Amniotic epithelial cell (primary cell): ENCODE measurements at regions not wholly inside any gene's neighbourhood (a gene's known extent, or its start where the extent isn't known, plus 50 kb on each side); places are given as distances from the start of the nearest gene placed in this dataset.
"Not testable (repeated sequence)": the region's sequence is repeated elsewhere in the genome, so short reads cannot be mapped to it uniquely, and the experiment has no call there.

Source experiments
- DNase-seq: peaks from one replicate; pipeline ENCODE4 v3.0.0-alpha.2; 2010; ENCODE audit warnings: low read depth

DNA sequence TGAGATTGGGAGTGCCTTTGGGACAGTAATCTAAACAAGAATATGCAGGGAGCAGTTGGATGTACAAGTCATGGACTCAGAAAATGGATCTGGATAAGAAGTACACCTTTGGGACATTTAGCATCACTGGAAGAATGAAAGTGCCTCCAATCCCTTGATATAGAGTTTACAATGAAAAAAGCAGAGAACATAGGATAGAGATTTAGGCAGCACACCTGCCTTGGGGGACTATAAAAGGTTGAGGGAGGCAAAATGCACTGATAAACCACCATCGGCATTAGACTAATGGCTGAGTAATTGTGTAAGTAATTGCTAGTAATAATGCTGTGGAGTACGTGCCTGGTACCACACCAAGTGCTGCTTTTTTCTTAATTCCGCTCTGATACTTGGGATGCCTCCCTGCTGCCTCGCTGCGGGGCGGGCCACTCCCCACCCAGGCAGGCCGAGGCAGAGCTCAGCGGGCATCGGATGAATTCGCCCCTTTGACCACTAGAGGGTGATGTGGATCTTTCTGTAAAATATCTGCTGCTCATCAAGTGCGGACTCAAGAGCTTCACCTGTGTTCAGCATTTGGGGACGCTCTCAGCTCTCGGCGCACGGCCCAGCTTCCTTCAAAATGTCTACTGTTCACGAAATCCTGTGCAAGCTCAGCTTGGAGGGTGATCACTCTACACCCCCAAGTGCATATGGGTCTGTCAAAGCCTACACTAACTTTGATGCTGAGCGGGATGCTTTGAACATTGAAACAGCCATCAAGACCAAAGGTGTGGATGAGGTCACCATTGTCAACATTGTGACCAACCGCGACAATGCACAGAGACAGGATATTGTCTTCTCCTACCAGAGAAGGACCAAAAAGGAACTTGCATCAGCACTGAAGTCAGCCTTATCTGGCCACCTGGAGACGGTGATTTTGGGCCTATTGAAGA is 99.9 kb downstream of the ANKRD18B start:
- DNase-seq: peak; percentile 51

DNA sequence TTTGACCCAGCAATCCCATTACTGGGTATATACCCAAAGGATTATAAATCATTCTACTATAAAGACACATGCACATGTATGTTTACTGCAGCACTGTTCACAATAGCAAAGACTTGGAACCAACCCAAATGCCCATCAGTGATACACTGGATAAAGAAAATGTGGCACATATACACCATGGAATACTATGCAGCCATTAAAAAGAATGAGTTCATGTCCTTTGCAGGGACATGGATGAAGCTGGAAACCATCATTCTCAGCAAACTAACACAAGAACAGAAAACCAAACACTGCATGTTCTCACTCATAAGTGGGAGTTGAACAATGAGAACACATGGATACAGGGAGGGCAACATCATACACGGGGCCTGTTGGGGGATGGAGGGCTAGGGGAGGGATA is 104.3 kb downstream of the ANKRD18B start:
- DNase-seq: not testable (repeated sequence)

DNA sequence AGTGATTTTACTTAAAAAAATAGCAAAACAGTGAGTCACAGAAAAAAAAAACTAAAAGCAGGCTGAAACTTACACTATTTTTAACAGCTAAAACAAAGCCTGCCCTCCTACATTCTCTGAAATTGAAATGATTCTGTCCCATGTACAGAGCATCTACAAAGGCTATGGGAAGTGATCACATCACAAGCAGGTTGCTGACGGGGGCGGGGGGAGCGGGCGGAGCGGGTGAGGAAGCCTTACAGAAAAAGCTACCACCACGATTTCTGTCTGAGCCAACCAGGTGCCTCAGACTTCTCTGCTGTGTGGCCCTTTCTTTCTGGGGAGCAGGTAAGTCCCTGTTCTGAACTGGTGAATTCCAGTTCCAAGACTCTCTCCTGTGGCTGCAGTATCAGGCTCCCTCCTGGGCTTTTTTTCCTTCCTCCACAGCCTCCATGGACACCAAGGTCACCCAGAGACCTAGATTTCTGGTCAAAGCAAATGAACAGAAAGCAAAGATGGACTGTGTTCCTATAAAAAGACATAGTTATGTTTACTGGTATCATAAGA is 104.9 kb downstream of the ANKRD18B start:
- no peak for DNase-seq

DNA sequence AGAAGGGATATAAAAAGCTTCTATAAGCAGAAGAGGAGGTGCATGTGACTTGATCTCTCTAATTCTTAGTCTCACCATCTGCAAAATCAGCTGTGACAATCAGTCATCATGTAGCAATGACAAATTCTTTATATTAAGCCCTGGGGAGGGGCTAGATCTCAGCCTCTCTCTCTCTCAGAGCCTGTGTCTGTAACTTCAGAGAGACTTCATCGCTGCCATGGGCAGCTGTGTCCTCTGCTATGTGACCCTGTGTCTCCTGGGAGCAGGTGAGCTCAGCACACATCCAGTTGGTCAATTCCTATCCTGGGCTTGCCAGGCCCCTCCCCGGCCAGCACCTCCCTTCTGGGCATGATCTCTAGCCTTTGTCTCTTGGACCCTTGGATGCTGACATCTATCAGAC is 109.6 kb downstream of the ANKRD18B start:
- DNase-seq: no peak

DNA sequence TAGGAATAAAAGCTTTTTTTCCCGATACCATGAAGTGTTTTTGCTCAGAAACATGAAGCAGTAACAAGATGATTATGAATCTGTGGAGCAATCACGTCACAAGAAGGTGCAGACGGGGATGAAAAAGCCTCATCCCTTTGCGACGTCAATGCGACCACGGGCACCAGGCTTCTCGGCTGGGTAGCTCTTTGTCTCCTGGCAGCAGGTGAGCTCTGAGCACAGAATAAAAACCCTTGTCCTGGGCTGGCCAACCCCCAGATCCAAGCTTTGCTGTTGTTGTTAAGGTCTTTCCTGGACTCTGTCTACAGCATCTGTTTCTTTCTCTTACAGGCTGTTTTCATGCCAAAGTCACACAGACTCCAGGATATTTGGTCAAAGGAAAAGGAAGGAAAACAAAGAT is 113.8 kb downstream of the ANKRD18B start:
- DNase-seq: no peak

DNA sequence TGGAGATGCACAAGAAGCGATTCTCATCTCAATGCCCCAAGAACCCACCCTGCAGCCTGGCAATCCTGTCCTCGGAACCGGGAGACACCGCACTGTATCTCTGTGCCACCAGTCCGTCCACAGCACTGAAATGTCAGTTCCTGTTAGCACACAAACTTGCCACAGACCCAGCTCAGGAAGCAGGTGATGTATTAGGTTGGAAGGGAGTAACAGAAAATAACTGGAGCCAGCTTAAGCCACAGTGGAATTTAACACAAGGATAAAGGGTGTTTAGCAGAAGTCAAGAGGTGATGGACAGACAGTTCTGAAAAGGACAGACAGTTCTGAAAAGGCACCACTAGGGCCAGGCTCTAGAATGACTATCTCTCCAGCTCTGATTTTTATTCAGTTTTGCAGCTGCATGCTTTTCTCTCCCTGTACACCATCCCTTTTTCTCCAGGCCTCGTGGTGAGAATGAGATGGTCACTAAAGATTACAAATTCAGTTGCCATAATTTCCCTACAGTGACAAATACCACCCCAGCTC is 114.4 kb downstream of the ANKRD18B start:
- no peak for DNase-seq

DNA sequence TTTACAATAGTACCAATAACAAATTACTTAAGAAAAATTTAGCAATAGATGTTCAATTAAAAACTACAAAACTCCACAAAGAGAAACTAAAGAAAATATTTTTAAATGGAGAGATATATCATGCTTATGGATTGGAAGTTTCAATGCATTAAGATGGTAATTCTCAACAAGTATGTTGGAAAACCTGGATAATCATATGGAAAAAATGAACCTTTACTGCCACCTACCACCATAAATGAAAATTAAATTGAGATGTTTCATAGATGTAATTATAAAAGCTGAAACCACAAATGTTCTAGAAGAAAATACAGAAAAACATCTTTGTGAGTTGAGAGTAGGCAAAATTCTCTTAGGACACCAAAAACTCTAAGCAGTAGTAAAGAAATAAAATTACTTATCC is 121.7 kb downstream of the ANKRD18B start:
- no peak for DNase-seq

DNA sequence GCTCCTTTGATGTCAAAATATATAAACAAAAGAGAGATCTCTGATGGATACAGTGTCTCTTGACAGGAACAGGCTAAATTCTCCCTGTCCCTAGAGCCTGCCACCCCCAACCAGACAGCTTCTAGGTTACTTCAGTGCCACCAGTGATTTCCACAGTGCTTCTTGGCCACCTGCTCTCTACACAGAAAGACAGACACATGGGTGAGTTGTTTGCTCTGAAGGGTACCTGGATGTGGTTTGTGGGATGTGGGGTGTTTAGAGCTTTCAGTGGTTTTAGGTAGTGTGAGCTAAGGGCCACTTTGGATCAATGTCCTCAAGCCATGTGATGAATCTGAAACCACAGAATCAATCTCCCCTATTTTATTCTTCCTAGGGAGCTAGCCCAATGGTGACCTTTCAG is 125.4 kb downstream of the ANKRD18B start:
- DNase-seq: no peak

DNA sequence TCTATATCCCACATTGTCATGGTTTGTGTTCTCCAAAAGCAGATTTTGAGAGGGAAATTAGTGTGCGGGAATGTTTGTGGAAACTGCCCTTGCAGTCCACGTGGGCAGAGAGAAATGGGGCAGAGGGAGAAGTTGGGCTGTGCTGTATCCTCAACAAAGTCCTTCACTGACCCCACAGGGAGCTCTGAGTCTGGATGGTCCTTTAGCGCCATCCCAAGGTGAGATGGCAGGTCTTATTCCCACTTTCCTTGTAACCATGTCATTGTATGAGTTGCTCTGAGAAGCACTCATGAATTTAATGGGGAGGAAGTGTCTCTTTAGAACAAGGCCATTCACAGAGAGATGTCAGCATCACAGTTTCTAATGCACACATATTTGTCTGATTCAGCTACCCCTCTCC is 127.1 kb downstream of the ANKRD18B start:
- DNase-seq: no peak

DNA sequence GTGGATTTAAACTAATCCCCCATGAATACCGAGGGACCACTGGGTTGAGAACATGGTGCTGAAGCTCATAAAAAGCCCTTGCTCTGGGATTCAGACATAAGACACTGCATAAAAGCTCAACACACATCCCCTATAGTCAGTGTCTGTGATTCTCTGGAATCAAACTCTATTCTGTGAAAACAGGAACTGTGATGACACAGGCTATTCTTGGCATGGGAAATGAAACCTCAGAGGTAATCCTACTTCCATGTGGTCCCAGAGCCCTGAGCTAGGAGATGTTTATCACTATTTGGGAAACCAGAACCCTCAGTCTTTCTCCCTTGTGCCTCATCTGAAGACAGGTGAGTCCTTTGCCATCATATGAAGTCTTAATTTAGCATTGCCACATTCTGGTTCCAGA is 135.4 kb upstream of the PRSS3 start:
- peak; percentile 25 for DNase-seq

DNA sequence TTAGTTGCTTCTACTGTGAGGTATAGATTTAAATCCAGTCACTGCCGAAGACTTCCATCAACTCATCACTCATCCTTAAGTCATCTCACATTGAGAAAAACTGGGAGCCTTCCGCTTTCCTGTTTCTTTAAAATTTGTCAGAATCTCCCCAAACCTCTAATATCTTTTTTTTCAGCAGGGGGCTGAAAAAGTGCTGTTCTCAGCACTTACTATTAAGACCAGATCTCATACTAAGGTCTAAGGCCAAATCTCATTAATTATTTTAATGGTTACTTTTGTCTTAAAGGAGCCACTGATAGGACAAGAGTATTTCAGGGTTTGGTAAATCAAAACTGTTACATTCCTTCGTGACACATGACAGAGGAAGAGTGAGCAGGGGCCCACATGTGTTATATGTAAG is 134.6 kb upstream of the PRSS3 start:
- no peak for DNase-seq

DNA sequence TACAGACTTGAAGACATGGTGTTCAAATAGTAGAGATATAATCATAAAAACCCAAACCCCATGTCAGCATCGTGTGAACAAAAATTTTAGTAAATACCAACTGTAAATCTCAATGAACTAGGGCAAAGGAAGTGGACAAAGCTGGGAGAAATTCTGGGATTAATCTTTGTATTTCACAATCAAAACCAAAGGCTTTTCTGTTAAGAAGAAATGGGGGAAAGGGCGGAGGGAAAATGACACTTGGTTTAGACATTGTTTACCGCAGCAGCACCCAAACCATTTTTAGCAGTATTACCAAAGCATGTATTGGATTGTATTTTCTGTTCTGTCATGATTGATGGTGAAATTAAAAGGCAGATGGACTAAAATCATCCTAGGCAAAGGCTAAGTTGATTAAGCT is 134.2 kb upstream of the PRSS3 start:
- peak; percentile 72 for DNase-seq

DNA sequence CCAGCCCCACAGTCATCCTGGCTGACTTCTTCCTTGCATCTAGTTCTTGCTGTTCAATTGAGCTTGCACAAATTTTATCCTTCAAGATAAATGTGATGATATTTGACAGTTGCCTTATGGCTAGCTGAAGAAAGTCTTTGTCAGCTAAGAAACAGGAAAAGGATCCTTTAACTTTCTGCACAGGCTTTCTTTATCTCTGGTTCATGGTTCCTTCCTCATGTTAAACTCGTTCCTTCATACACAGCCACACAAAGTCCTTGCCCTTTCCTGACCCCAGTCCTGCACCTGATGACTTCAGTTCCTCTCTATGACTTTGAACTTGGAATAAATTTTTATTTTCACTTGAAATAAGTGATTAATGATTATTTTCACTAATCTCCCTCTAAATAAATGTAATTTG is 132.5 kb upstream of the PRSS3 start:
- no peak for DNase-seq

DNA sequence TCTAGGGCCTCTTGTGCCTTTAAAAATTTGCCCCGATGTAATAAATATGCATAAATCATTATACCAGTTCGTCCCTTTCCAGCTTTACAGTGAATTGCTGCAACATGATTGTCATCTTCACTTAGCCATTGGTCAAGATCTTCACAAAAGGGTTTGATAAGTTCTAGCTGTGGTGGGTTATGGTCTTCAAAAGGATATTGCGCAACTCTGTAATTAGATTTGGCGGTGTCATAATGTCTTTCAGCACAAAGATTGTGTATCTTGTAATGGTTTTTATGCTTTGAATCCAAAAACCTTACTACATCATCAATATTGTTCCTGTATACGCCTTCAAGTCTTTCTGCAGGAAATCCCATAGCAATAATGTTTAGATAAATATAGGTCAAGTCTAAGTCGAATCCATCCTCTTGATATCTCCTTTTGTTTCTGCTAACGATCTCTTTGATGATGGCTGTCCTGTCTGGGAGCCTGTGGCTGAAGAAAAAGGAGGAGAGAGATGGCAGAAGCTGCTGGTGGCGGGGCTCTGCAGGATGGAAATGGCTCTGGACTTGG is 119.1 kb upstream of the PRSS3 start:
- not testable (repeated sequence) for DNase-seq

DNA sequence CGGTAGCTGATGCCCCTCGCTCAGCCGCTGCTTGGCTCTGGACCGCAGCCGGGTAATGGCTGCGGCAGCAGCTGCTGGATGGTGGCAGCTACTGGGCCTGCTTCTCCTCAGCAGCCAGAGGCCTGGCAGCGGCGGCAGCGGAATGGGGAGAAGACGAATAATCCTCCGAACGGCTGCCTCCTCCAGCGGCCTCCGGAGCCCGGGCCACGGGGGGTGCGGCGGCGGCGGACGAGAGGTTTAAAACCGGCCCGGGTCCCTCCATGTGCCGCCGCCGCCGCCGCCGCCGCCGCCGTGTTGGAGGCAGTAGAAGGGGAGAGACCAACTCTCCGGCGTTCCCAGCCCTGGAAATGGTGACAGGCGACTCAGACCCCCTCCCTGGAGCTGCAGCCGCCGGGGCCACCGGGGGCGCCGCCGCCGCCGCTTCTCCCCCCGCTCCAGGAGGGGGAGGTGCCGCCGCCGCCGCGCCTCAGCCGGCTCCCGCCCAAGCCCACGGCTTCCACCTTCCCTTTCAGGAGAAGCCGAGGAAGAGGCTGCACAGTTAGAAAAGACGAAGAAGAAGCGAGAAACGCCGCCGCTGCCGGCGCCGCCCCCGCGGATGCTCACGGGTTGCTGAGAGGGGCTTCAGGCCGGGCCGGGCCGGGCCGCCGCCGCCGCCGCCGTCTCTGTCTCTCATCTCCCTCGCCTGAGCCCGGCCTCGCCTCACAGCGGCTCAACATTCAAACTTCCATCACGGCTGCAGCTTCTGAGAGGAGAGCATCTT is 118.4 kb upstream of the PRSS3 start:
- peak; percentile 9 for DNase-seq

DNA sequence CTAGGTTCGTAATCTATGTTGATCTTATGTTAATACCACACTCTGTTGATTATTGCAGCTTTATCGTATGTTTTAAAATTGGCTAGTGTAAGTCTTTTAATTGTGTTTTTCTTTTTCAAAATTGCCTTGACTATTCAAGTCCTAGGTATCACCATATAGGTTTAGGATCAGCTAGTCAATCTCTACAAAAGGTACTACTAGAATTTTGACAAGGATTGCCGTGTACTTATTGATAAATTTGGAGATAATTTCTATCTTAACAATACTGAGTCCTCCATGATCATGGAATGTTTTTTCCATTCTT is 117.9 kb upstream of the PRSS3 start:
- no peak for DNase-seq

DNA sequence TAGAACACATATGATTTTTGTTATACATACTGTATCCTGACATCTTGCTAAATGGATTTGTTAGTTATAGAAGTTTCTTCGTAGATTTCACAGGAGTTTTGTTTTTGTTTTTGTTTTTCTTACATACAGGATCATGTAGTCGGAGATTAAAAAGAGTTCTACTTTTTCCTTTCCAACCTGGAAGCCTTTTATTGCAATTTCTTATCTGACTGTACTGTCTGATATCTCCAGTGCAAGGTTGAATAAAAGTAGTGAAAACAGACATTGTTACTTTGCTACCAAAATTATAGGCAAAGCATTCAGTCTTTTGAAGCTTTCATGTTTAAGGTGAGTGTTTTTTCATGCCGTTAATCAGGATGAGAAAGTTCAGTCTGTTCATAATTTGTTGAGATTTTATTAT is 117.4 kb upstream of the PRSS3 start:
- no peak for DNase-seq

DNA sequence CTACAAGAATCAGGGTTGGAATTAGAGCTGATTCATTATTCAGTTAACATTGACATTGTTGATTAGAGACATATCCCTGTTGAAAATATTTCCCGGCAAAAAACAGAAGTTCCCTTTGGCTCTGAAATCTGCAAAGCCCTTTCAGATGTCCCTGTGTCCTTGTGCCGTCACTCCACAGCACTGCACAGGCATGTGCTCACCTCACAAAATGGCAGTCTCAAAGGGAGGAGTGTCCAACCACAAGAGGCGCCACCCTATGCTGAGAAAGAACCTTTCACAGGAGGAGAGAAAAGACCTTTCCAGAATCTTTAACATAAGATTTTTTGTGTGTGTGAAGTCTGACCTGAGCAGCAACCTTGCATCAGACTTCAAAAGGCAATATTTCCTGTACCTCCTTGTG is 112.8 kb upstream of the PRSS3 start:
- no peak for DNase-seq

DNA sequence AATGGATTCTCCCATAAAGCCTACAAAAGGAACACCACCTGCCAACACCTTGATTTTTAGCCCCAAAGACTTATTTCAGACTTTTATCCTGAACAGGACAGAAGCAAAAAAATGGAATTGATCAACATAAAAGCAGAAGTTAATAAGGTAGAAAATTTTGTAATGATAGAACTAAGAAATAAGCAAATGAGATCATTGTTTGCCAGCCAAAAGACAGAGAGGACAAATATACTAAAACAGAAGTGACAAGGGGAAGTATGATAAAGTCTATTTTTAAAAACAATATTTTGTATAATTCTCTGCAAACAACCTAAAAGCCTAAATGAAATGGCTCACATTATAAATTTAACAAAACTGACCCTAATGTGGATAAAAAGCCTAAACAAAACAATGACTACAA is 110.5 kb upstream of the PRSS3 start:
- DNase-seq: no peak

DNA sequence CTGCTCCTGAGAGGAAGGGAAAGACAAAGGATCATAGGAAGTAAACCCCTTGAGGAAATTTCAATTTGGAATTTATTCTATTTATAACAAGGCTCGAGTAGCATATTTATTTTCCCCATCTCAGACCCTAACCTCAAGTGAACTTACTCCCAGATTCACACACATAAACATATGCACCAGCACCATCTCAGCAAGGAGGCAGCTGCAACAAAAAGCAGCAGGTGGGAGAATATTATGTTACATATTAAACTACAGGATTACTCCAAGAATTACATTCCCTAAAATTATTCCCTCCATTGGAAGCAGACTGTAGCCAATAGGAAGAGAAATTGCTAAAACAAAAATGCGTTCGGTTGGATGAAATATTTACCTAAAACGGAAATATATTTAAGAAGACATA is 108.4 kb upstream of the PRSS3 start:
- no peak for DNase-seq

DNA sequence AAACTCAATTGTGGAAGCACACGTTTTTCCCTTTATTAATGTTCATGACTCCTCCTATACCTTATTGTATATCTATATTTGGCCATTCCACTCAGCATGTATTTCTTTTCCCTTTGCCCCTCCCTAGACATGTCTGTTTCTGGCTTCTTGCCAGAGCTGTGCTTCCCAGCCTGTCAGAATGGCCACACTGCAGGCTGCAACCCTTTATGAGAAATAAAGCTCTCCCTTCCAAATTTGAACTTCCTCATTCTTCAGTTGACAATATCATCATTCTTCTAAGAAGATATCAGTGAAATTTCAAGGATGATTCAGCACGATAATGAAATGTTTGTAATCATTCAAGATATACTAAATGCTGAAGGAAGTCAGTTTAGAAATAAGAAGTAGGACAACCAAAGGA is 107.6 kb upstream of the PRSS3 start:
- DNase-seq: peak; percentile 67

DNA sequence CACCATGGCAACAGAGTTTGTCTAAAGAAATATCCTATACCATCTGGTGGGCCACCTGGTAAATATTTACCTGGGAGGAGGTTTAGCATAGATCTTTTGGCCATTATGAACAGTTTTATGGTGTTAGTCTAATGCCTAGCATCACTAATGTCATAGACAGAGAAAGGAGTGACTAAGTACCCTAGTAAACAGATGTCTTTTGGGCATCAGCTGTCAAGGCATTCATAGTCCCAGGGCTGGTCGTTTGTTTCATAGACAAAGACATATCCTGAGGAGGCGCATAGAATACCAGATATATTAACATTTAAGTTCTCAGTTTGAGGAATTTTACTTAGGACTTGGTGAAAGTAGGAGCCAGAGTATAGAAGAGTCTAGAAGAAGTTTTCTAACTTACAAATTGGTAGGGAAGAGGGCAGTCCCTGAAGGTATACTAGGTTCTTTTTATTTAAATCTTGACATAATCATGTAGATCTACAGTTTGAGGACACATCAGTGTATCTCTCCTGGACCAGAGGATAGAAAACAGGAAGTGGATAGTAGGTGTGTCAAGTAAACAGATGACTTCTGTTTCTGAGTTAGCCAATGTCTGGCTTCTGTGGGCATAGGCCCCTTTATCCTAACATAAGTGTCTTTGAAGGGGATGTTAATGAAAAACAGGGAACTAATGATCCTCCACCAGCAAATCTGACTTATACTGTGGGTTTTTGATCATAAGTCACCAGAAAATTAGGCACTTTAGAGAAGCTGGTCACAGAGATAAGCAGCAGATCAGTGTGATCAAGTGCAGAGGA is 105.0 kb upstream of the PRSS3 start:
- DNase-seq: no peak
